SU-DHL-6 (cell line): ENCODE measurements at regions not wholly inside any gene's neighbourhood (a gene's known extent, or its start where the extent isn't known, plus 50 kb on each side); places are given as distances from the start of the nearest gene placed in this dataset.

Experiments used
- H2AFZ ChIP-seq: fragments of 200-600 bp; sonication (generic); 2 replicates; pipeline ENCODE4 v1.6.1; 2014; ENCODE audit warnings: low read depth, mild to moderate bottlenecking, moderate library complexity, mixed read lengths, antibody characterized with exemption, low read length; ENCODE audit not compliant: severe bottlenecking
- H3F3A ChIP-seq: fragments of 200-600 bp; shearing (Covaris generic); 2 replicates; pipeline ENCODE4 v1.6.0; 2016; ENCODE audit warnings: antibody characterized with exemption, mild to moderate bottlenecking; ENCODE audit not compliant: insufficient read depth
- H3K27ac ChIP-seq: fragments of 200-600 bp; sonication (generic); 2 replicates; pipeline ENCODE4 v1.5.1; 2016; ENCODE audit warnings: low read depth, mild to moderate bottlenecking, low read length, moderate library complexity, mixed read lengths
- H3K27me3 ChIP-seq: fragments of 200-600 bp; sonication (generic), shearing (Covaris generic); 2 replicates; pipeline ENCODE4 v1.6.0; 2014; ENCODE audit warnings: mild to moderate bottlenecking, low read length
- H3K36me3 ChIP-seq: fragments of 200-600 bp; sonication (generic); 2 replicates; pipeline ENCODE4 v1.6.1; 2014; ENCODE audit warnings: mild to moderate bottlenecking, low read length, mixed read lengths
- H3K4me2 ChIP-seq: fragments of 300-600, 200-600 bp; shearing (Covaris generic), sonication (generic); 2 replicates; pipeline ENCODE4 v1.6.0; 2014; ENCODE audit warnings: low read length, low read depth, mild to moderate bottlenecking; ENCODE audit not compliant: poor library complexity, severe bottlenecking
- H3K4me3 ChIP-seq: fragments of 200-600 bp; sonication (generic); 2 replicates; pipeline ENCODE4 v1.5.1; 2014; ENCODE audit warnings: antibody characterized with exemption, low read length, mild to moderate bottlenecking, mixed read lengths; ENCODE audit not compliant: insufficient read depth, poor library complexity, severe bottlenecking
- H3K79me2 ChIP-seq: fragments of 200-600 bp; sonication (generic); 2 replicates; pipeline ENCODE4 v1.6.1; 2014; ENCODE audit warnings: mild to moderate bottlenecking, low read length, moderate library complexity; ENCODE audit not compliant: insufficient read depth
- H3K9ac ChIP-seq: fragments of 200-600 bp; sonication (generic); 2 replicates; pipeline ENCODE4 v1.7.0; 2014; ENCODE audit warnings: mild to moderate bottlenecking, low read length
- H3K9me2 ChIP-seq: fragments of 200-600 bp; sonication (generic); replicated peaks from 2 replicates; pipeline ENCODE4 v1.6.1; 2014; ENCODE audit warnings: low read length; ENCODE audit not compliant: insufficient read depth
- H3K9me3 ChIP-seq: fragments of 200-600 bp; sonication (generic); 2 replicates; pipeline ENCODE4 v1.6.1; 2014; ENCODE audit warnings: low read length, mixed read lengths; ENCODE audit not compliant: insufficient read depth
- H4K20me1 ChIP-seq: fragments of 200-600 bp; sonication (generic); 2 replicates; pipeline ENCODE4 v1.6.1; 2014; ENCODE audit warnings: low read depth, mild to moderate bottlenecking, antibody characterized with exemption, low read length, moderate library complexity, mixed read lengths
- CTCF ChIP-seq: fragments of 200-600 bp; sonication (generic); IDR thresholded peaks from one replicate; pipeline ENCODE4 v1.5.1; 2017; ENCODE audit warnings: antibody characterized with exemption, mild to moderate bottlenecking, low read length, moderate library complexity; ENCODE audit not compliant: insufficient read depth, poor library complexity, severe bottlenecking
- EZH2phosphoT487 ChIP-seq: fragments of 200-600 bp; sonication (generic), shearing (Covaris generic); conservative IDR thresholded peaks from 2 replicates; pipeline ENCODE4 v1.6.1; 2018; ENCODE audit warnings: mild to moderate bottlenecking, antibody characterized with exemption, low read length, moderate library complexity, mixed read lengths

GRCh38 chr2:239891698-239892097, 133.4 kb downstream of the NDUFA10 start:
- Histone ChIP-seq H3K36me3 (no peaks in the 10 kb centered on the region), H3K9me3 (no peaks in the 10 kb centered on the region; the same call in 1 of the 2 replicates), H3K27me3 (no peaks in the 10 kb centered on the region), H2AFZ (no peak overlapping the region), H3K9ac (no peak overlapping the region), H4K20me1 (no peaks in the 10 kb centered on the region), H3K27ac (no peak overlapping the region), H3F3A (no peaks in the 10 kb centered on the region), H3K79me2 (no peaks in the 10 kb centered on the region), H3K4me3 (no peak overlapping the region), H3K4me2 (no peak overlapping the region), H3K9me2 (no peaks in the 10 kb centered on the region)
- no peak for TF ChIP-seq EZH2phosphoT487
- TF ChIP-seq CTCF = no peak

- Histone ChIP-seq H2AFZ (no peak overlapping the region), H3K9me2 (no peaks in the 10 kb centered on the region), H3K27me3 (no peaks in the 10 kb centered on the region), H3K4me2 (no peak overlapping the region), H3K27ac (no peak overlapping the region), H3K36me3 (no peaks in the 10 kb centered on the region), H3K9ac (no peak overlapping the region), H4K20me1 (no peaks in the 10 kb centered on the region), H3F3A (no peaks in the 10 kb centered on the region), H3K79me2 (no peaks in the 10 kb centered on the region), H3K4me3 (no peak overlapping the region), H3K9me3 (no peaks in the 10 kb centered on the region; the same call in 1 of the 2 replicates)
- no peak for TF ChIP-seq EZH2phosphoT487
- no peak for TF ChIP-seq CTCF
Measured at GRCh38 chr2:239890206-239890746, 134.9 kb downstream of the NDUFA10 start.

- TF ChIP-seq CTCF = no peak
- TF ChIP-seq EZH2phosphoT487 = no peak
- H3K9ac ChIP-seq = no peak overlapping the region
- no peaks in the 10 kb centered on the region for H4K20me1 ChIP-seq
- H3K36me3 ChIP-seq = no peaks in the 10 kb centered on the region
- no peaks in the 10 kb centered on the region; the same call in 1 of the 2 replicates for H3K9me3 ChIP-seq
- H3K27me3 ChIP-seq = no peaks in the 10 kb centered on the region
- H3K9me2 ChIP-seq = no peaks in the 10 kb centered on the region
- no peaks in the 10 kb centered on the region for H3F3A ChIP-seq
- no peaks in the 10 kb centered on the region for H3K79me2 ChIP-seq
- H2AFZ ChIP-seq = no peak overlapping the region
- no peak overlapping the region for H3K27ac ChIP-seq
- H3K4me3 ChIP-seq = no peak overlapping the region
- no peak overlapping the region for H3K4me2 ChIP-seq
Measured at GRCh38 chr2:239889641-239890121, 135.5 kb downstream of the NDUFA10 start.
